H1 (cell line): ENCODE measurements at regions not wholly inside any gene's neighbourhood (a gene's known extent, or its start where the extent isn't known, plus 50 kb on each side); places are given as distances from the start of the nearest gene placed in this dataset.

Source experiments
- ASH2L ChIP-seq: fragments of 200-600, 300-600 bp; sonication (generic); IDR thresholded peaks from one replicate; pipeline ENCODE4 v1.7.1; 2017; ENCODE audit warnings: low read length
- BACH1 ChIP-seq: IDR thresholded peaks from 2 replicates; pipeline ENCODE4 v1.6.1; 2012; ENCODE audit warnings: low read length, improper control_type of control experiment
- CBX8 ChIP-seq: fragments of 300-800, 300-1000 bp; sonication (generic); IDR thresholded peaks from 2 replicates; pipeline ENCODE4 v1.7.1; 2016; ENCODE audit warnings: low read depth, low read length, borderline replicate concordance
- CHD7 ChIP-seq: fragments of 300-600 bp; sonication (generic); IDR thresholded peaks from 2 replicates; pipeline ENCODE4 v1.7.1; 2012; ENCODE audit warnings: low read length, moderate library complexity, mild to moderate bottlenecking, inconsistent platforms; ENCODE audit not compliant: insufficient replicate concordance
- CTBP2 ChIP-seq: IDR thresholded peaks from 2 replicates; pipeline ENCODE4 v1.7.0; 2011; ENCODE audit warnings: borderline replicate concordance, mild to moderate bottlenecking, moderate library complexity, mixed read lengths, low read length; ENCODE audit not compliant: insufficient read depth, insufficient read length
- GABPA ChIP-seq: IDR thresholded peaks from 2 replicates; pipeline ENCODE4 v1.6.1; 2011; ENCODE audit warnings: mild to moderate bottlenecking, low read length, moderate library complexity, borderline replicate concordance; ENCODE audit not compliant: insufficient read depth
- JUND ChIP-seq: IDR thresholded peaks from 2 replicates; pipeline ENCODE4 v1.6.1; 2011; ENCODE audit warnings: mild to moderate bottlenecking, improper control_type of control experiment, low read length
- KDM1A ChIP-seq: fragments of 200-600, 300-600 bp; sonication (generic); IDR thresholded peaks from 2 replicates; pipeline ENCODE4 v1.7.1; 2016; ENCODE audit warnings: mild to moderate bottlenecking, low read length, borderline replicate concordance
- MAFK ChIP-seq: IDR thresholded peaks from 2 replicates; pipeline ENCODE4 v1.6.1; 2012; ENCODE audit warnings: low read depth, mild to moderate bottlenecking, improper control_type of control experiment, low read length
- SRF ChIP-seq: IDR thresholded peaks from 2 replicates; pipeline ENCODE4 v1.6.1; 2011; ENCODE audit warnings: mild to moderate bottlenecking, low read depth, low read length, moderate library complexity
- TAF7 ChIP-seq: optimal IDR thresholded peaks from 2 replicates; pipeline ENCODE3; 2011; ENCODE audit warnings: low read depth, mild to moderate bottlenecking, inconsistent platforms, low read length, moderate library complexity, borderline replicate concordance
- TCF12 ChIP-seq: IDR thresholded peaks from 2 replicates; pipeline ENCODE4 v1.6.1; 2011; ENCODE audit warnings: low read depth, mild to moderate bottlenecking, low read length
- TEAD4 ChIP-seq: IDR thresholded peaks from 2 replicates; pipeline ENCODE4 v1.6.1; 2012; ENCODE audit warnings: low read depth, low read length, inconsistent platforms, mixed read lengths

- no peak for TF ChIP-seq CHD7
- TF ChIP-seq BACH1, result no peak
- TF ChIP-seq JUND, result no peak
- TF ChIP-seq TAF7, result no peak
- no peak for TF ChIP-seq GABPA
- TF ChIP-seq KDM1A, result no peak
- TF ChIP-seq CBX8, result no peak
- no peak for TF ChIP-seq TEAD4
- TF ChIP-seq ASH2L, result no peak
- no peak for TF ChIP-seq TCF12
- no peak for TF ChIP-seq MAFK
- no peak for TF ChIP-seq CTBP2
- no peak for TF ChIP-seq SRF
Observed at GRCh38 chr3:86451749-86452148, 539.2 kb downstream of the VGLL3 start (continued).
